ENCODE measurements at regions not wholly inside any gene's neighbourhood (a gene's known extent, or its start where the extent isn't known, plus 50 kb on each side); places are given as distances from the start of the nearest gene placed in this dataset. TPM values are rescaled to one million over a fixed set of nuclear protein-coding genes. Genes with fewer than 3 reads are reported as not detected.
A peak's percentile ranks its signal among the peaks of the same experiment; 100 is the strongest.

GRCh38 chr6:155505608-155505989 lies 50.0 kb upstream of the NOX3 start:
- no peak overlapping the region for H3K4me3 Mint-ChIP-seq

More at GRCh38 chr6:155505608-155505989, 50.0 kb upstream of the NOX3 start:
- peak; percentile 25 for DNase-seq
- Mint-ChIP-seq H3K27me3 (ENCODE audit: insufficient read depth) (peaks cover 2% of the 10 kb centered on the region; the same call in 1 of the 2 replicates), H3K4me1 (ENCODE audit: low read depth) (peaks cover 15% of the 10 kb centered on the region), H3K36me3 (ENCODE audit: low read depth) (no peaks in the 10 kb centered on the region; the same call in 1 of the 2 replicates), H3K9me3 (no peaks in the 10 kb centered on the region), H3K27ac (peak overlapping the region; percentile 10; the same call in 1 of the 2 replicates)
- TF ChIP-seq, protein P1, sequence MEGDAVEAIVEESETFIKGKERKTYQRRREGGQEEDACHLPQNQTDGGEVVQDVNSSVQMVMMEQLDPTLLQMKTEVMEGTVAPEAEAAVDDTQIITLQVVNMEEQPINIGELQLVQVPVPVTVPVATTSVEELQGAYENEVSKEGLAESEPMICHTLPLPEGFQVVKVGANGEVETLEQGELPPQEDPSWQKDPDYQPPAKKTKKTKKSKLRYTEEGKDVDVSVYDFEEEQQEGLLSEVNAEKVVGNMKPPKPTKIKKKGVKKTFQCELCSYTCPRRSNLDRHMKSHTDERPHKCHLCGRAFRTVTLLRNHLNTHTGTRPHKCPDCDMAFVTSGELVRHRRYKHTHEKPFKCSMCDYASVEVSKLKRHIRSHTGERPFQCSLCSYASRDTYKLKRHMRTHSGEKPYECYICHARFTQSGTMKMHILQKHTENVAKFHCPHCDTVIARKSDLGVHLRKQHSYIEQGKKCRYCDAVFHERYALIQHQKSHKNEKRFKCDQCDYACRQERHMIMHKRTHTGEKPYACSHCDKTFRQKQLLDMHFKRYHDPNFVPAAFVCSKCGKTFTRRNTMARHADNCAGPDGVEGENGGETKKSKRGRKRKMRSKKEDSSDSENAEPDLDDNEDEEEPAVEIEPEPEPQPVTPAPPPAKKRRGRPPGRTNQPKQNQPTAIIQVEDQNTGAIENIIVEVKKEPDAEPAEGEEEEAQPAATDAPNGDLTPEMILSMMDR (IDR thresholded peaks at IDR 0.05) = no peak

Small RNA genes lying in the stretch of these regions (microRNA-seq; reads per million reads assigned to microRNA genes)
- gene MIR1202 = not detected

Measured in HFFc6 (cell line).